ENCODE measurements at regions not wholly inside any gene's neighbourhood (a gene's known extent, or its start where the extent isn't known, plus 50 kb on each side); places are given as distances from the start of the nearest gene placed in this dataset.

- ChIA-PET POLR2A (no interaction called here), CTCF (no interaction called here)
- TF ChIP-seq CTCF (IDR thresholded peaks at IDR 0.05), result no peak
- H3K9me3 Mint-ChIP-seq, result no peaks in the 10 kb centered on the region
- ATAC-seq (ENCODE audit: low read depth) (no peak), DNase-seq (no peak)
- H3K36me3 Mint-ChIP-seq (ENCODE audit: low read depth), result no peaks in the 10 kb centered on the region
- peaks cover 7% of the 10 kb centered on the region for H3K4me1 Mint-ChIP-seq
- intact Hi-C loops (cut with micrococcal nuclease), result no loop called here
- no peak overlapping the region for H3K4me3 Mint-ChIP-seq
- peaks cover 47% of the 10 kb centered on the region for H3K27me3 Mint-ChIP-seq
- no peak overlapping the region for H3K27ac Mint-ChIP-seq
These were observed 101.3 kb upstream of the TNRC6C start for GRCh38 chr17:77857306-77857555.

GRCh38 chr17:77857613-77858012 is 100.9 kb upstream of the TNRC6C start:
- intact Hi-C loops (cut with micrococcal nuclease), result no loop called here
- Mint-ChIP-seq H3K36me3 (ENCODE audit: low read depth) (no peaks in the 10 kb centered on the region), H3K9me3 (no peaks in the 10 kb centered on the region), H3K27me3 (peaks cover 51% of the 10 kb centered on the region), H3K4me3 (no peak overlapping the region), H3K27ac (no peak overlapping the region), H3K4me1 (peaks cover 7% of the 10 kb centered on the region)
- ATAC-seq (ENCODE audit: low read depth) (no peak), DNase-seq (no peak)
- POLR2A ChIA-PET, result no interaction called here
- CTCF ChIA-PET, result no interaction called here
- no peak for TF ChIP-seq CTCF (IDR thresholded peaks at IDR 0.05)

GRCh38 chr17:77858291-77859034 is 100.0 kb upstream of the TNRC6C start:
- CTCF ChIA-PET, result no interaction called here
- H3K27ac Mint-ChIP-seq, result no peak overlapping the region
- DNase-seq (no peak), ATAC-seq (ENCODE audit: low read depth) (no peak)
- peaks cover 10% of the 10 kb centered on the region for H3K4me1 Mint-ChIP-seq
- no peak for TF ChIP-seq CTCF (IDR thresholded peaks at IDR 0.05)
- H3K27me3 Mint-ChIP-seq, result peaks cover 55% of the 10 kb centered on the region
- no peak overlapping the region for H3K4me3 Mint-ChIP-seq
- POLR2A ChIA-PET, result interaction anchor here (0.7 to 1.1 kb wide), 3 partner anchors 11 to 100 kb away, joined by 3 to 6 read pairs (median 4); partner anchors contain the start of gene TNRC6C
- H3K9me3 Mint-ChIP-seq, result no peaks in the 10 kb centered on the region
- H3K36me3 Mint-ChIP-seq (ENCODE audit: low read depth), result no peaks in the 10 kb centered on the region
- intact Hi-C loops (cut with micrococcal nuclease), result no loop called here

- no peak for ATAC-seq (ENCODE audit: low read depth)
- ChIA-PET POLR2A (interaction anchor here (0.6 to 1.1 kb wide), 4 partner anchors 10 to 99 kb away, joined by 3 to 6 read pairs (median 4); partner anchors contain the start of gene TNRC6C), CTCF (no interaction called here)
- intact Hi-C loops (cut with micrococcal nuclease), result no loop called here
- DNase-seq, result no peak
- Mint-ChIP-seq H3K9me3 (no peaks in the 10 kb centered on the region), H3K4me3 (no peak overlapping the region), H3K27me3 (peaks cover 56% of the 10 kb centered on the region), H3K4me1 (peaks cover 16% of the 10 kb centered on the region), H3K36me3 (ENCODE audit: low read depth) (no peaks in the 10 kb centered on the region), H3K27ac (no peak overlapping the region)
- no peak for TF ChIP-seq CTCF (IDR thresholded peaks at IDR 0.05)
These were observed 99.3 kb upstream of the TNRC6C start for GRCh38 chr17:77859035-77859810.

GRCh38 chr17:77861133-77861695 is 97.3 kb upstream of the TNRC6C start:
- H3K4me1 Mint-ChIP-seq, result peaks cover 18% of the 10 kb centered on the region
- intact Hi-C loops (cut with micrococcal nuclease), result loop anchor here (10.0 kb wide), 1 partner anchor 66 kb away; no protein-coding TSS in a partner anchor
- ChIA-PET CTCF (no interaction called here), POLR2A (no interaction called here)
- no peak for TF ChIP-seq CTCF (IDR thresholded peaks at IDR 0.05)
- peaks cover 54% of the 10 kb centered on the region for H3K27me3 Mint-ChIP-seq
- no peak overlapping the region for H3K4me3 Mint-ChIP-seq
- H3K36me3 Mint-ChIP-seq (ENCODE audit: low read depth), result no peaks in the 10 kb centered on the region
- DNase-seq (no peak), ATAC-seq (ENCODE audit: low read depth) (no peak)
- H3K27ac Mint-ChIP-seq, result no peak overlapping the region
- no peaks in the 10 kb centered on the region for H3K9me3 Mint-ChIP-seq

Data from activated B cell treated with CpG ODN at 0.5 μM for 24 hours (primary cell).